Neural cell (in vitro differentiated cells): ENCODE measurements at regions not wholly inside any gene's neighbourhood (a gene's known extent, or its start where the extent isn't known, plus 50 kb on each side); places are given as distances from the start of the nearest gene placed in this dataset.

Experiments
- H2AFZ ChIP-seq: fragments of 200-600, 300-800 bp; sonication (generic), shearing (Covaris generic); 2 replicates; pipeline ENCODE4 v1.6.0; 2014; ENCODE audit warnings: low read depth, mild to moderate bottlenecking, antibody characterized with exemption, low read length, moderate library complexity
- H3F3A ChIP-seq: fragments of 200-600 bp; shearing (Covaris generic); 2 replicates; pipeline ENCODE4 v1.6.1; 2016; ENCODE audit warnings: mild to moderate bottlenecking, moderate library complexity, mixed read lengths, antibody characterized with exemption, low read length; ENCODE audit not compliant: insufficient read depth, poor library complexity, severe bottlenecking
- H3K27ac ChIP-seq: fragments of 200-600, 300-800 bp; sonication (generic), shearing (Covaris generic); 2 replicates; pipeline ENCODE4 v1.5.1; 2014; ENCODE audit warnings: mild to moderate bottlenecking, low read length, moderate library complexity
- H3K27me3 ChIP-seq: fragments of 300-800, 200-600 bp; sonication (generic), shearing (Covaris generic); 2 replicates; pipeline ENCODE4 v1.6.0; 2014; ENCODE audit warnings: mild to moderate bottlenecking, low read depth, low read length, moderate library complexity; ENCODE audit not compliant: insufficient read depth
- H3K36me3 ChIP-seq: fragments of 300-800, 200-600 bp; sonication (generic), shearing (Covaris generic); 2 replicates; pipeline ENCODE4 v1.5.1; 2014; ENCODE audit warnings: mild to moderate bottlenecking, antibody characterized with exemption, low read length, moderate library complexity; ENCODE audit not compliant: insufficient read depth
- H3K4me2 ChIP-seq: fragments of 300-800, 200-600 bp; sonication (generic), shearing (Covaris generic); 2 replicates; pipeline ENCODE4 v1.6.0; 2014; ENCODE audit warnings: mild to moderate bottlenecking, low read length
- H3K4me3 ChIP-seq: fragments of 300-800, 200-600 bp; sonication (generic), shearing (Covaris generic); 2 replicates; pipeline ENCODE4 v1.5.1; 2014; ENCODE audit warnings: mild to moderate bottlenecking, low read length, moderate library complexity
- H3K79me2 ChIP-seq: fragments of 200-600 bp; shearing (Covaris generic); replicated peaks from 2 replicates; pipeline ENCODE4 v1.6.0; 2014; ENCODE audit warnings: mild to moderate bottlenecking, low read length, moderate library complexity; ENCODE audit not compliant: insufficient read depth
- H3K9ac ChIP-seq: fragments of 300-800, 200-600 bp; sonication (generic), shearing (Covaris generic); 2 replicates; pipeline ENCODE4 v1.6.1; 2016; ENCODE audit warnings: mild to moderate bottlenecking, low read length, mixed read lengths
- H3K9me2 ChIP-seq: fragments of 200-600 bp; shearing (Covaris generic); 2 replicates; pipeline ENCODE4 v1.6.1; 2016; ENCODE audit warnings: mild to moderate bottlenecking, low read length, mixed read lengths; ENCODE audit not compliant: insufficient read depth
- H3K9me3 ChIP-seq: fragments of 200-600, 300-800 bp; sonication (generic), shearing (Covaris generic); 2 replicates; pipeline ENCODE4 v1.6.1; 2016; ENCODE audit warnings: mild to moderate bottlenecking, mixed run types, low read length, moderate library complexity, mixed read lengths
- H4K20me1 ChIP-seq: fragments of 200-600 bp; shearing (Covaris generic); 2 replicates; pipeline ENCODE4 v1.6.1; 2016; ENCODE audit warnings: mild to moderate bottlenecking, mixed run types; ENCODE audit not compliant: insufficient read depth
- CTCF ChIP-seq: fragments of 450-650 bp; IDR thresholded peaks from 2 replicates; pipeline ENCODE4 v1.5.1; 2014; ENCODE audit warnings: antibody characterized with exemption, mild to moderate bottlenecking, moderate library complexity; ENCODE audit not compliant: poor library complexity, severe bottlenecking
- EP300 ChIP-seq: fragments of 450-650 bp; conservative IDR thresholded peaks from 2 replicates; pipeline ENCODE4 v1.6.1; 2014; ENCODE audit warnings: antibody characterized with exemption, mild to moderate bottlenecking, moderate library complexity; ENCODE audit not compliant: poor library complexity, severe bottlenecking
- EZH2 ChIP-seq: fragments of 200-600, 300-800 bp; shearing (Covaris generic), sonication (generic); IDR thresholded peaks from 2 replicates; pipeline ENCODE4 v1.6.1; 2014; ENCODE audit warnings: antibody characterized with exemption, low read length, borderline replicate concordance, mild to moderate bottlenecking; ENCODE audit not compliant: insufficient read depth, poor library complexity, severe bottlenecking
- MXI1 ChIP-seq: fragments of 450-650 bp; conservative IDR thresholded peaks from 2 replicates; pipeline ENCODE4 v1.6.1; 2014; ENCODE audit warnings: antibody characterized with exemption, mild to moderate bottlenecking; ENCODE audit not compliant: poor library complexity, severe bottlenecking
- POLR2AphosphoS5 ChIP-seq: IDR thresholded peaks from 2 replicates; pipeline ENCODE4 v1.6.1; 2012
- RAD21 ChIP-seq: fragments of 450-650 bp; conservative IDR thresholded peaks from 2 replicates; pipeline ENCODE4 v1.6.1; 2014; ENCODE audit warnings: antibody characterized with exemption, mild to moderate bottlenecking, moderate library complexity
- REST ChIP-seq: IDR thresholded peaks from 2 replicates; pipeline ENCODE4 v1.6.1; 2012; ENCODE audit warnings: borderline replicate concordance
- SMC3 ChIP-seq: fragments of 450-650 bp; conservative IDR thresholded peaks from 2 replicates; pipeline ENCODE4 v1.6.1; 2014; ENCODE audit warnings: antibody characterized with exemption, mild to moderate bottlenecking, moderate library complexity; ENCODE audit not compliant: poor library complexity
- TAF1 ChIP-seq: IDR thresholded peaks from 2 replicates; pipeline ENCODE4 v1.6.1; 2012; ENCODE audit warnings: low read depth

DNA sequence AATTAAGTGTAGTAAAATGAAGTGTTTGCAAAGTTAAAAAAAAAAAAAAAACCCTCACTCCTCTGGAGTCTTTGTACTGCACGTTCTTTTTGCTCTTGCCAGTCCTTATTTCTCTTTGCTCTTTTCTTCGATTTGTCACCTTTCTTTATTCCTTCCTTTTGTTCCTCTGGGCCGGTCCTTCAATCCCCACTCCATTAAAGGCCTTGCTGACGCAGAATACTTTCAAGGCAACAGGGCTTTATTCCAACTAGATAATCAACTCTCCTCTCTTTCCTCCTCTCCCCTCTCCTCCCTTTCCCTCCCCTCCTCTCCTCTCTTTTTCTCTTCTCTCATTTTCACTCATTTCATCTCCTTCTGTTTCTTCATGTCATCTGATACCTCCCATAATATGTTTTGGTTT is 138.2 kb upstream of the NTM start:
- Histone ChIP-seq H3K9me3 (no peaks in the 10 kb centered on the region), H3F3A (no peaks in the 10 kb centered on the region), H3K4me3 (no peak overlapping the region), H3K27ac (no peak overlapping the region), H3K4me2 (no peak overlapping the region), H2AFZ (no peak overlapping the region), H3K9ac (no peak overlapping the region), H3K27me3 (no peaks in the 10 kb centered on the region), H3K9me2 (no peaks in the 10 kb centered on the region), H3K36me3 (no peaks in the 10 kb centered on the region), H4K20me1 (no peaks in the 10 kb centered on the region), H3K79me2 (no peaks in the 10 kb centered on the region)
- TF ChIP-seq POLR2AphosphoS5 = no peak
- no peak for TF ChIP-seq SMC3
- no peak for TF ChIP-seq EZH2
- TF ChIP-seq MXI1 = no peak
- TF ChIP-seq REST = no peak
- TF ChIP-seq CTCF = no peak
- no peak for TF ChIP-seq RAD21
- TF ChIP-seq TAF1 = no peak

DNA sequence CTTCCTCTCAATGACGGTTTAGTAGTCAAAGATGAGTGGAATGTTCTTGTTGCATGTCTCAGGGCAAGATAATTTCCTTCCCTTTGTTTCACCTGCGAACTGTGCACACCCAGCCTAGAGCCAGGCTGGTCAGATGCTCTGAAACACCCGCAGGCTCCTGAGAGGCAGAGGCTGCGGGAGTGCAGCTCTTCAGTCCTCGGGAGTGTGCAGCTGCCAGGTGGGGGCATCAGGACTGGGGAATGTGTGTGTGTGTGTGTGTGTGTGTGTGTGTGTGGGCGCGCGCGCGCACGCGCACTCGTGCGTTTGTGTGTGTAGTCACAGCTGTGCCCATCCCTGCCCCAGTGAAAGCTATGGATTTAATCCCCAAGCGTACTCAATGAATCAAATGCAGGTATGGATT is 136.2 kb upstream of the NTM start:
- Histone ChIP-seq H3K4me3 (no peak overlapping the region), H3F3A (no peaks in the 10 kb centered on the region), H3K27me3 (no peaks in the 10 kb centered on the region), H3K9me2 (no peaks in the 10 kb centered on the region), H2AFZ (no peak overlapping the region), H3K36me3 (no peaks in the 10 kb centered on the region), H4K20me1 (no peaks in the 10 kb centered on the region), H3K9ac (no peak overlapping the region), H3K79me2 (no peaks in the 10 kb centered on the region), H3K27ac (peak overlapping the region; percentile 77), H3K4me2 (no peak overlapping the region), H3K9me3 (no peaks in the 10 kb centered on the region)
- TF ChIP-seq EZH2 (no peak), REST (no peak), TAF1 (no peak), RAD21 (no peak), CTCF (no peak), POLR2AphosphoS5 (no peak), MXI1 (no peak), SMC3 (no peak), EP300 (no peak)
